Mammary epithelial cell (primary cell): ENCODE measurements at regions not wholly inside any gene's neighbourhood (a gene's known extent, or its start where the extent isn't known, plus 50 kb on each side); places are given as distances from the start of the nearest gene placed in this dataset.

Source experiments
- EZH2 ChIP-seq: IDR thresholded peaks from 2 replicates; pipeline ENCODE4 v1.6.1; 2012; ENCODE audit warnings: low read length, inconsistent platforms, borderline replicate concordance
- TF ChIP-seq, protein P1 (sequence below), 2 donors: IDR thresholded peaks in 1 of 2; conservative IDR thresholded peaks in 1 of 2; 2 replicates each; pipeline ENCODE4 v1.5.1; 2011 to 2012; ENCODE audit warnings: inconsistent platforms in 2 of 2, low read length in 2 of 2, mild to moderate bottlenecking in 2 of 2, control low read depth in 1 of 2, low read depth in 1 of 2; ENCODE audit not compliant: insufficient read depth in 1 of 2; ENCODE audit errors: extremely low read depth in 1 of 2

DNA sequence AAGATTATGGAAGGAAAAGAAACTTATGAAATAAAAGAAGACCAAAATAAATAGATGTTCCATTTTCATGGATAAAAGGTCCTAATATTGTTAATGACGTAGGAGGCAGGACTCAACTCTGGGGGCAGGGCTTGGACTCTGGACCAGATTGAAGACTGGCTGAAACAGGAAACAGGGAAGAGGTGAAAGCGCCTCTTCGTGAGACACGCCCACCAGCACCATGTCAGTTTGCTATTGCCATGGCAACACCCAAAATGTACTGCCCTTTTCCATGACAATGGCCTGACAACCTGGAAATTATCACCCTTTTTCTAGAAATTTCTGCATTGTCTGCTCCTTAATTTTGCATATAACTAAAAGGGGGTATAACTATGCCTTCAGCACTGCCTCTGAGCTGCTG lies 1522.2 kb downstream of the TBC1D22A start:
- TF ChIP-seq, protein P1, sequence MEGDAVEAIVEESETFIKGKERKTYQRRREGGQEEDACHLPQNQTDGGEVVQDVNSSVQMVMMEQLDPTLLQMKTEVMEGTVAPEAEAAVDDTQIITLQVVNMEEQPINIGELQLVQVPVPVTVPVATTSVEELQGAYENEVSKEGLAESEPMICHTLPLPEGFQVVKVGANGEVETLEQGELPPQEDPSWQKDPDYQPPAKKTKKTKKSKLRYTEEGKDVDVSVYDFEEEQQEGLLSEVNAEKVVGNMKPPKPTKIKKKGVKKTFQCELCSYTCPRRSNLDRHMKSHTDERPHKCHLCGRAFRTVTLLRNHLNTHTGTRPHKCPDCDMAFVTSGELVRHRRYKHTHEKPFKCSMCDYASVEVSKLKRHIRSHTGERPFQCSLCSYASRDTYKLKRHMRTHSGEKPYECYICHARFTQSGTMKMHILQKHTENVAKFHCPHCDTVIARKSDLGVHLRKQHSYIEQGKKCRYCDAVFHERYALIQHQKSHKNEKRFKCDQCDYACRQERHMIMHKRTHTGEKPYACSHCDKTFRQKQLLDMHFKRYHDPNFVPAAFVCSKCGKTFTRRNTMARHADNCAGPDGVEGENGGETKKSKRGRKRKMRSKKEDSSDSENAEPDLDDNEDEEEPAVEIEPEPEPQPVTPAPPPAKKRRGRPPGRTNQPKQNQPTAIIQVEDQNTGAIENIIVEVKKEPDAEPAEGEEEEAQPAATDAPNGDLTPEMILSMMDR (conservative IDR thresholded peaks at IDR 0.05 in 1 of 2, IDR thresholded peaks at IDR 0.05 in 1 of 2; ENCODE audit: extremely low read depth in 1 of 2, insufficient read depth in 1 of 2, low read depth in 1 of 2, low read length in 2 of 2) = no peak
- TF ChIP-seq EZH2 = no peak
